ENCODE measurements at regions not wholly inside any gene's neighbourhood (a gene's known extent, or its start where the extent isn't known, plus 50 kb on each side); places are given as distances from the start of the nearest gene placed in this dataset.

DNA sequence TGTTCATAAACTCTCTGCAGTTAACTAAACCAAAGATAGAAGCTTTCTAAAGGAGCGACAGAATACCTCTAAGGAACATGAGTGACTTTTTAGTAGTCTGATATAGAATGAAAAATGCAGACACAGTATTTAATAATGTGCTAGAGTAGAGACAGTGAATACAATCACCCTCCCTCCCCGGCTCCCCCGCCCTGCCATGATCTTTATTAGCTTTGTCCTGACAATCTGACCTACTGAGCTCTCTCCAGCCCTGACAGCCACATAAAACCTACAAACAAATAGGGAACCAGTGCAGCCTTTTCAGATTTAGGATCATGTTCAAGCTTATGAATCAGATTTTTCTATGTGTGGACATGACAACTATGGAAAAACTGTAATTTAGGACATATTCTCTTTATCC is 777.6 kb upstream of the FANCL start:
- TF ChIP-seq, protein P1, sequence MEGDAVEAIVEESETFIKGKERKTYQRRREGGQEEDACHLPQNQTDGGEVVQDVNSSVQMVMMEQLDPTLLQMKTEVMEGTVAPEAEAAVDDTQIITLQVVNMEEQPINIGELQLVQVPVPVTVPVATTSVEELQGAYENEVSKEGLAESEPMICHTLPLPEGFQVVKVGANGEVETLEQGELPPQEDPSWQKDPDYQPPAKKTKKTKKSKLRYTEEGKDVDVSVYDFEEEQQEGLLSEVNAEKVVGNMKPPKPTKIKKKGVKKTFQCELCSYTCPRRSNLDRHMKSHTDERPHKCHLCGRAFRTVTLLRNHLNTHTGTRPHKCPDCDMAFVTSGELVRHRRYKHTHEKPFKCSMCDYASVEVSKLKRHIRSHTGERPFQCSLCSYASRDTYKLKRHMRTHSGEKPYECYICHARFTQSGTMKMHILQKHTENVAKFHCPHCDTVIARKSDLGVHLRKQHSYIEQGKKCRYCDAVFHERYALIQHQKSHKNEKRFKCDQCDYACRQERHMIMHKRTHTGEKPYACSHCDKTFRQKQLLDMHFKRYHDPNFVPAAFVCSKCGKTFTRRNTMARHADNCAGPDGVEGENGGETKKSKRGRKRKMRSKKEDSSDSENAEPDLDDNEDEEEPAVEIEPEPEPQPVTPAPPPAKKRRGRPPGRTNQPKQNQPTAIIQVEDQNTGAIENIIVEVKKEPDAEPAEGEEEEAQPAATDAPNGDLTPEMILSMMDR (IDR thresholded peaks at IDR 0.05): no peak
- TF ChIP-seq EZH2 (IDR thresholded peaks at IDR 0.05; ENCODE audit: borderline replicate concordance, insufficient read depth, low read depth, low read length, poor library complexity, severe bottlenecking): no peak
